ENCODE measurements at regions not wholly inside any gene's neighbourhood (a gene's known extent, or its start where the extent isn't known, plus 50 kb on each side); places are given as distances from the start of the nearest gene placed in this dataset.

DNA sequence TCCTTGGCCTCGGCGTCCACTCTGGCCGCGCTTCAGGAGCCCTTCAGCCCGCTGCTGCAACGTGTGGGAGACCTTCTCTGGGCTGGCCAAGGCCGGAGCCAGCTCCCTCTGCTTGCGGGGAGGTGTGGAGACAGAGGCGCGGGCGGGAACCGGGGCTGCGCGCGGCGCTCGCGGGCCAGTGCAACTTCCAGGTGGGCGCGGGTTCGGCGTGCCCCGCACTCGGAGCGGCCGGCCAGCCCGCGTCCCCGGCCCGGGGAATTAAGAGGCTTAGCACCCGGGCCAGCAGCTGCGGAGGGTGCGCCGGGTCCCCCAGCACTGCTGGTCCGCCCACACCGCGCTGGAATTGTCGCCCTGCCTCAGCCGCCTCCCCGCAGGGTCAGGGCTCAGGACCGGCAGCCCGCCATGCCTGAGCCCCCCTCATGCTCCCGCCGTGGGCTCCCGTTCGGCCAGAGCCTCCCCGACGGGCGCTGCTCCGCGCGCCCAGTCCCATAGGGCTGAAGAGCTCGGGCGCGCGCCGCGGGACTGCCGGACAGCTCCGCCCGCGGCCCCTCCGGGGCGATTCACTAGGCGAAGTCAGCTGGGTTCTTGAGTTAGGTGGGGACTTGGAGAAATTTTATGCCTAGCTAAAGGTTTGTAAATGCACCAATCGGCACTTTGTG is 673.9 kb downstream of the SLC16A7 start:
- DNase-seq (no peak), ATAC-seq (replicated peaks) (no peak)
- H3K4me3 Mint-ChIP-seq, result no peak overlapping the region
- H3K36me3 Mint-ChIP-seq (ENCODE audit: insufficient read depth), result no peaks in the 10 kb centered on the region
- H3K27me3 Mint-ChIP-seq, result no peaks in the 10 kb centered on the region
- H3K4me1 Mint-ChIP-seq (ENCODE audit: low read depth in 2 of 2), result no peaks in the 10 kb centered on the region
- H3K27ac Mint-ChIP-seq, result no peak overlapping the region
- H3K9me3 Mint-ChIP-seq, result peaks cover 5 to 8% of the 10 kb centered on the region in 2 donors

DNA sequence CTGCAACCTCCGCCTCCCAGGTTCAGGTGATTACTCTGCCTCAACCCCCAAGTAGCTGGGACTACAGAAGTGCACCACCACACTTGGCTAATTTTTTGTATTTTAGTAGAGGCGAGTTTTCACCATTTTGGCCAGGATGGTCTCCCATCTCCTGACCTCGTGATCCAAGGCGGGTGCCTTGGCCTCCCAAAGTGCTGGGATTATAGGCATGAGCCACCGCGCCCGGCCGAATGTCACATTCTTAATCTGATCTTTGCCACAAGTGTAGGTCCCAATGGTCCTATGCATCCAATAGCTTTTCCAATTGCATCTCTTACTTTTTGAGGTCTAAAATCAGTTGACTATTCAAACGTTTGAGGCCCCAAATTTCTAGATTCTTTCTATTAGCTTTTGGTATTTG is 676.0 kb downstream of the SLC16A7 start:
- H3K36me3 Mint-ChIP-seq (ENCODE audit: insufficient read depth), result no peaks in the 10 kb centered on the region
- H3K27me3 Mint-ChIP-seq, result no peaks in the 10 kb centered on the region
- H3K27ac Mint-ChIP-seq, result no peak overlapping the region
- no peaks in the 10 kb centered on the region for H3K4me1 Mint-ChIP-seq (ENCODE audit: low read depth in 2 of 2)
- no peak overlapping the region for H3K4me3 Mint-ChIP-seq
- H3K9me3 Mint-ChIP-seq, result peaks cover 5 to 8% of the 10 kb centered on the region in 2 donors
- ATAC-seq (replicated peaks) (no peak), DNase-seq (no peak)

DNA sequence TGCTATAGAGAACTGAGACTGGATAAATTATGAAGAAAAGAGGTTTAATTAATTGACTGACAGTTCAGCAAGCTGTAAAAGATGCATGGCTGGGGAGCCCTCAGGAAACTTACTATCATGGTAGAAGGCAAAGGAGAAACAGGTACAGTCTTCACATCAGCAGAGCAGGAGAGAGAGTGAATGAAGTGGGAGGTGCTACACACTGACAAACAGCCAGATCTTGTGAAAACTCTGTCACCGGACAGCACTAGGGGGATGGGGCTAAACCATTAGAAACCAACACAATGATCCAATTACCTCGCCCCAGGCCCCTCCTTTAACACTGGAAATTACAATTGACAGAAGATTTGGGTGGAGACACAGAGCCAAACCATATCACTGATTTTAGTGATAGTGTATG is 682.4 kb downstream of the SLC16A7 start:
- no peak overlapping the region for H3K4me3 Mint-ChIP-seq
- H3K27ac Mint-ChIP-seq, result no peak overlapping the region
- DNase-seq (no peak), ATAC-seq (replicated peaks) (no peak)
- no peaks in the 10 kb centered on the region for H3K36me3 Mint-ChIP-seq (ENCODE audit: insufficient read depth)
- no peaks in the 10 kb centered on the region for H3K9me3 Mint-ChIP-seq
- no peaks in the 10 kb centered on the region for H3K4me1 Mint-ChIP-seq (ENCODE audit: low read depth in 2 of 2)
- no peaks in the 10 kb centered on the region for H3K27me3 Mint-ChIP-seq

DNA sequence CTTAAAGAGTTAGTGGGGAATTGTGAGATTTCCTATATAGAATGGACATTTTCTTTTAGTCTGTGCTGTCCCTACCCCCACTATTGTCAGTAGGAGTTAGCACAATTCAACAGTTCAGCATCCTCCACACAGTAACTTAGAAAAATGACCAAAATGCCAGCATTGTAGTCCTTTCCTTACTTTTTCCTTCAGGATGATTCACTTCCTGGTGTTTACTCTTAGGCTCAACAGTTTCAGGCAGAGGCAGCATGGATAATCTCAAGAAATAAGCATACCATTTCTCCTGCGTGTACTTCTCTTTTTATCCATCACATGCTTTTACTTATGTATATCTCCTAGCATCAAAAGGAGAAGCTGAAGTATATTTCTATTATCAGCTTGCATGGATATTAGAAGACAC is 683.4 kb downstream of the SLC16A7 start:
- Mint-ChIP-seq H3K27me3 (no peaks in the 10 kb centered on the region), H3K9me3 (no peaks in the 10 kb centered on the region), H3K4me1 (ENCODE audit: low read depth in 2 of 2) (no peaks in the 10 kb centered on the region), H3K27ac (no peak overlapping the region), H3K36me3 (ENCODE audit: insufficient read depth) (no peaks in the 10 kb centered on the region), H3K4me3 (no peak overlapping the region)
- DNase-seq (no peak), ATAC-seq (replicated peaks) (no peak)

DNA sequence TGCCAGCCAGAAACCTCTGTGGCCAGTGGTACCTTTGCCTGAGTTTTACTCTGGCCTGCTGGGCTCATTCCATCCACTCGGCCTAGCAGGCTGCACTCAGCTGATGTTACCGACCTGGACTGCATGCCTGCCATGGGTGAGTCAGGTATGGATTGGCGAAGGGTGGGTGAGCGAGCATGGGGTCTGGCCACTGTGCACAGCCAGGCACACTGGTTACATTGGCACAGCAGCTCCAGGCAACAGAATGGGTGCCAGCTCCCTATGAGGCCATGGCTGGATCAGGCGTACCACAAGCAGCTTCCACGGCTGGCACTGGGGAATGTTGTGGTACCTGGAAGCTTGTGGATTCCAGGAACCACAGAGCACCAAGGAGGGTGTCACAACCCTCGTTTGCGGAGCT is 685.7 kb downstream of the SLC16A7 start:
- H3K4me1 Mint-ChIP-seq (ENCODE audit: low read depth in 2 of 2), result no peaks in the 10 kb centered on the region
- no peaks in the 10 kb centered on the region for H3K36me3 Mint-ChIP-seq (ENCODE audit: insufficient read depth)
- no peak overlapping the region for H3K27ac Mint-ChIP-seq
- H3K27me3 Mint-ChIP-seq, result no peaks in the 10 kb centered on the region
- ATAC-seq (replicated peaks), result no peak
- no peak overlapping the region for H3K4me3 Mint-ChIP-seq
- no peak for DNase-seq
- H3K9me3 Mint-ChIP-seq, result no peaks in the 10 kb centered on the region

DNA sequence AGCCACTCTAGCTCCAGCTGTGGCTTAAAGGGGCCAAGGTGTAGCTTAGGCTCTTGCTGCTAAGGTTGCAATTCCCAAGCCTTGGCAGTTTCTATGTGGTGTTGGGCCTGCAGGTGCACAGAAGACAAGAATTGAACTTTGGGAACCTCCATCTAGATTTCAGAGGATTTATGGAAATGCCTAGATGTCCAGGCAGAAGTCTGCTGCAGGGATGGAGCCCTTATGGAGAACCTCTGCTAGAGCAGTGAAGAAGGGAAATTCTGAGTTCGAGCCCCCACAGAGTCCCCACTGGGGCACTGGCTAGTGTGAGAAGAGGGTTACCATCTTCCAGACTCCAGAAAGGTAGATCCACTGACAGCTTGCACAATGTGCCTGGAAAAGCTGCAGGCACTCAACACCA is 694.7 kb downstream of the SLC16A7 start:
- ATAC-seq (replicated peaks) (no peak), DNase-seq (no peak)
- H3K27ac Mint-ChIP-seq, result no peak overlapping the region
- H3K9me3 Mint-ChIP-seq, result peaks cover 13 to 30% of the 10 kb centered on the region in 2 donors
- H3K27me3 Mint-ChIP-seq, result no peaks in the 10 kb centered on the region
- no peaks in the 10 kb centered on the region for H3K4me1 Mint-ChIP-seq (ENCODE audit: low read depth in 2 of 2)
- H3K36me3 Mint-ChIP-seq (ENCODE audit: insufficient read depth), result no peaks in the 10 kb centered on the region
- H3K4me3 Mint-ChIP-seq, result no peak overlapping the region

DNA sequence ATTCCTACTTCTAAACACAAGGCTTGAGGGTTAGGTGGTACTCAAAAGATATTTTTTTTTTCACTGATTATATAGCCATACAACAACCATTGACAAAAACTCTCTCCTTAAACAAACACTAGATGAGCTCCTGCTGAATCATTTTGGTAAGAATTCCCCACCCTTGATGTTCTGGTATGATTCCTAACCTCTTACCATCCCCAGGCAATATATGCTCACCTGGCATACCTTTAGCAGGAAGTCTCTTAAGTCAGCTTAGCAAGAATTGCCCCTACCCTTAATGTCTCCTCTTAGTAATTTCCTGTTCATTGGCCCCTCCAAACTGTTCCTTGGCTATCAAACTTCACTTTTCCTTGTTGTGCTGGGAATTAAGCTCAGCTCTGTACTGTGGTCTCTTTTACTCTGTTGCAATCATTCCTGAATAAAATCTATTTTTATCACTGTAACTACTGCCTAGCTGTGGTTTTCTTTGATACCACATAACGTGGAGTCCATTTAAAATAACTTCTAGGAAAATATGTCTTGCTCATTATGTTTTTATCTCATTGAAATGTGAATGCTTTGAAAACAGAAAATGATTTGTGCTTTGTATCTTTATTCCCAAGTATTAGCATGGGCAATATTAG is 712.6 kb downstream of the SLC16A7 start:
- DNase-seq (no peak), ATAC-seq (replicated peaks) (no peak)
- Mint-ChIP-seq H3K27me3 (no peaks in the 10 kb centered on the region), H3K36me3 (ENCODE audit: insufficient read depth) (no peaks in the 10 kb centered on the region), H3K4me1 (ENCODE audit: low read depth in 2 of 2) (no peaks in the 10 kb centered on the region), H3K9me3 (no peaks in the 10 kb centered on the region), H3K4me3 (no peak overlapping the region), H3K27ac (no peak overlapping the region)

DNA sequence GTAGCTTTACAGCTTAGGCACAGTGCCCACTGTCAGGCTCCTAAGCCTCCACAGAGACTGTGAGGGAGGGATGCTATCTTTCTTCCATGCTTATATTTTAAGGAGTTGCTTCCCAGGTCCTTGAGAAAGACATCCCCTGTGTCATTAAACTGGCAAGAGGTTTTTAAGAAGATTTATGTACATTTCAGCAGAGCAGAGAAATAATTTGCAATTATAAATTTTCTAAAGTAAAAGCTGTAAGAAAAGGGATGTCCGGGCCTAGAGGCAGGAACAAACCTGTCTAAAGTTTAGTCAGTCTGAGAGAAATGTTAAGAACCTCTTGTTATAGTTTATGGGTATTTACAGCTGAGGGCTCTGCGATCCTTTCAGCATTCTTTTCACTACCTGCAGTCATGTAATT is 716.1 kb downstream of the SLC16A7 start:
- ATAC-seq (replicated peaks) (no peak), DNase-seq (no peak)
- Mint-ChIP-seq H3K4me3 (no peak overlapping the region), H3K27ac (no peak overlapping the region), H3K4me1 (ENCODE audit: low read depth in 2 of 2) (no peaks in the 10 kb centered on the region), H3K27me3 (no peaks in the 10 kb centered on the region), H3K36me3 (ENCODE audit: insufficient read depth) (no peaks in the 10 kb centered on the region), H3K9me3 (peaks cover 0 to 12% of the 10 kb centered on the region in 2 donors)

DNA sequence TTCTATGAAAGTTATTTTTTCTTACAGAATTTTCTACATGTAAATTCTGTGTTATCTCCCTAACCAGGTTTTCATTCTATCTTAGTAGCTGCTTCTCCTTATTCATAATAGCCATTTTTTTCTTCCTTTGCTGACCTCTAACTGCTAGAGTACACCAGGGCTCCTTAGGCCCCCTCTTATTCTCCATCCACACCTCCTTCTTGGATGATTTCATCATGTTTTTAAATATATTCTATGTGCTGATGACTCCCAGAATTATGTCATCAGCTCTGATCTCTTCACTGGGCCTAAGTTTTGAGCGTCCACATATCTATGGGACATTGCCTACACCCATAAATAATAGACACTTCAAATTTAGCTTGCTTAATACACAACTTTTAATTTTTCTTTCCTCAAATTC is 721.5 kb downstream of the SLC16A7 start:
- Mint-ChIP-seq H3K36me3 (ENCODE audit: insufficient read depth) (no peaks in the 10 kb centered on the region), H3K4me1 (ENCODE audit: low read depth in 2 of 2) (no peaks in the 10 kb centered on the region), H3K9me3 (peaks cover 3 to 12% of the 10 kb centered on the region in 2 donors), H3K4me3 (no peak overlapping the region), H3K27ac (no peak overlapping the region), H3K27me3 (no peaks in the 10 kb centered on the region)
- ATAC-seq (replicated peaks) (no peak), DNase-seq (no peak)

DNA sequence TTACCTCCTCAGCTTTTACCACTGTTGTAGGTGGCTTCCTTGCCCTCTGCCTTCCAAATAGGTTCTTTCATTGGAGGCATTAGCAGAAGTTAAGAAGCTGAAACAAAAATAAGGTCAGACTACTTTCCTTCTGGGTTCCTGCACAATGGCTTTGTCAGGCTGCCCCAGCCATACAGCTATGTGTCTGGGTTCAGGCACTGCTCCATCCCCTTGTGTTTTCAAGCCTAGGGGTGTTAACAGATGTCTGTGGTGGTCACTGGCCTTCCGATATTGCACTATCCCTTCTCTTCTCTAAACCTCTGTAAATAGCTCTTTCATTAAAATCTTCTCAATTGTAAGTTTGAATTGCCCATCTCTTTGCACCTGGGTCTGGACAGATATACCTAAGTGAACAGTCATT is 728.9 kb downstream of the SLC16A7 start:
- Mint-ChIP-seq H3K4me1 (ENCODE audit: low read depth in 2 of 2) (no peaks in the 10 kb centered on the region), H3K9me3 (peaks cover 4 to 15% of the 10 kb centered on the region in 2 donors), H3K27ac (no peak overlapping the region), H3K27me3 (no peaks in the 10 kb centered on the region), H3K4me3 (no peak overlapping the region), H3K36me3 (ENCODE audit: insufficient read depth) (no peaks in the 10 kb centered on the region)
- ATAC-seq (replicated peaks) (no peak), DNase-seq (no peak)

DNA sequence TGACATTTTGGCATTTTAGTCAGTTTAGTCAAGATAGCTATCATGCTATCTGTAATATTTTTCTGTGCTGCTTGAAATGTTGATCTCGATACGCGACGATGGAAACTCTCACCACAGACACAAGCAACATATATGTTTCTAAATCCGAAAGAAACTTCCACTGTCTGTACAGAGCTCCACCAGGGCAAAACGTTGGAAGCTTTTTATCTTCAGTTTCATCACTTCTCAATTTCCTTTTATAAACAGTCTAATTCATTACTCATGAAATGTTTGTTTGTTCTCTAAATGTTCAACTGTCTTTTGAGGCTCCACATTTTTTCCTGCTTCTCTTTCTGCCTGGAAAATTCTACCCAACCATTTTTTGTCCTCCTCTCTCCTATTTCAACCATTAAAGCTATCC is 737.6 kb downstream of the SLC16A7 start:
- ATAC-seq (replicated peaks), result no peak
- H3K4me1 Mint-ChIP-seq (ENCODE audit: low read depth in 2 of 2), result no peaks in the 10 kb centered on the region
- no peaks in the 10 kb centered on the region for H3K27me3 Mint-ChIP-seq
- H3K4me3 Mint-ChIP-seq, result no peak overlapping the region
- DNase-seq, result no peak
- H3K9me3 Mint-ChIP-seq, result peaks cover 4% of the 10 kb centered on the region in 2 donors
- H3K36me3 Mint-ChIP-seq (ENCODE audit: insufficient read depth), result no peaks in the 10 kb centered on the region
- H3K27ac Mint-ChIP-seq, result no peak overlapping the region

DNA sequence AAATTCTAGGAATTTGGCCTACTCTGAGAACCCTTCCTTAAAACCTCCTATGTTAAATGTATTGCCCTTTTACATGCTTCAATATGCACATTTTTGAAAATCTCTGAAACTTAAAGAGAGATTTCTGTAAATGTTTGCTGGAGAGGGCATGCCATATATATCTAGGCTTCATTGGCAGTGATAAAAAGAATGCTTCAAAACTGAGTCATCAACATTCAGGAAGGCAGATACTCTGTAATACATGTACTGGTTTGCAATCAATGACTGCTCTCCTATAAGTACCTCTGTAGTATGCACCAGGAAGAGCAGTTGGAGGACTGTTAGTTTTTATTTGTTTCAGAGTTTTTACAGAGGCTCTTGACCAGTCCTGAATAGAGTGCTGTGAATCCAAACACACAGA is 739.9 kb downstream of the SLC16A7 start:
- H3K27me3 Mint-ChIP-seq, result no peaks in the 10 kb centered on the region
- no peak for DNase-seq
- no peaks in the 10 kb centered on the region for H3K36me3 Mint-ChIP-seq (ENCODE audit: insufficient read depth)
- no peak for ATAC-seq (replicated peaks)
- no peak overlapping the region for H3K27ac Mint-ChIP-seq
- H3K4me3 Mint-ChIP-seq, result no peak overlapping the region
- no peaks in the 10 kb centered on the region for H3K4me1 Mint-ChIP-seq (ENCODE audit: low read depth in 2 of 2)
- H3K9me3 Mint-ChIP-seq, result peaks cover 0 to 4% of the 10 kb centered on the region in 2 donors

DNA sequence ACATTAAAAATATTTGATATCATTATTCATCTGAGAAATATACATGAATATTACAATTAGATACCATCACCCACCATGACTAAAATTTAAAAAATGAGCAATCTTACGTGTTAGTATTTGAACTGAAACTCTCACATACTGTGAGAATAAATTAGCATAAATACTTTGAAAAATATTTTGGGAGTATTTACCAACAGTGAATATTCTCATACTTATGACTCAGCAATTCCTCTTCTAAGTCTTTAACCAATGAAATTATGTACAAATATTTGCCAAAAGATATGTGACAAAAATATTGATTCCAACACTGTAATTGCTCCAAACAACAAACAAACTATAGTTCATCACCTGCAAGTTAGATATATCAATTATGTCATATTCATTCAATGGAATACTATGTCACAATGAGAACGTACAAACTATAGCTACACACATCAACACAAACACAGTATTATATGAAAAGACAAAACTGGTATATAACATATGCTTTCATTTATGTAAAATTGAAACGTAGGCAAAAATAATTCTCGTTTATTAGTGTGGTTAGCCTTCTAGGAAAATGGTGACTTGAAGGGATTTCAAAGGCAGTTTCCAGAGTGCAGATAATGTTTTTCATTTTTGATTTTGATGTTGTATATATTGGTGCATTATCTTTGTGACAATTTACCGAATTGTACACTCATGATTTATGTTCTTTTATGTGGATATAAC is 742.2 kb downstream of the SLC16A7 start:
- no peak for ATAC-seq (replicated peaks)
- H3K4me3 Mint-ChIP-seq, result no peak overlapping the region
- no peak for DNase-seq
- peaks cover 0 to 4% of the 10 kb centered on the region in 2 donors for H3K9me3 Mint-ChIP-seq
- no peak overlapping the region for H3K27ac Mint-ChIP-seq
- H3K4me1 Mint-ChIP-seq (ENCODE audit: low read depth in 2 of 2), result no peaks in the 10 kb centered on the region
- H3K36me3 Mint-ChIP-seq (ENCODE audit: insufficient read depth), result no peaks in the 10 kb centered on the region
- no peaks in the 10 kb centered on the region for H3K27me3 Mint-ChIP-seq

DNA sequence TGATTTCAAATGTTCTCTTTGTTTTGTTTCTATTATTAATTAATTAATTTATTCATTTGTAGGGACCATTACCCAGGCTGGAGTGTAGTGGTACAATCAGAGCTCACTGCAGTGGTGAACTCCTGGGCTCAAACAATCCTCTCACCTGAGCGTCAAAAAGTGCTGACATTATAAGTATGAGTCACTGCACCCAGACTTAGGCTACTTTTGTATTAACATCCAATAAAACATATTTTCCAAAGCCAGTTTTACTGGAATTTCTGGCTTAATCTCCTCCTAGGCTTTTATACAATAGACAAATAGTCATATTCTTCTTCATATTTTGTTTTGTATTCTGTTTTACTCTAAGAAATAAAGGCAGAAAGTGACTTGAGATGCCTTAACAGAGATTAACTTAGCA is 749.6 kb downstream of the SLC16A7 start:
- DNase-seq (no peak), ATAC-seq (replicated peaks) (no peak)
- Mint-ChIP-seq H3K4me3 (no peak overlapping the region), H3K4me1 (ENCODE audit: low read depth in 2 of 2) (no peaks in the 10 kb centered on the region), H3K36me3 (ENCODE audit: insufficient read depth) (no peaks in the 10 kb centered on the region), H3K9me3 (peaks cover 0 to 3% of the 10 kb centered on the region in 2 donors), H3K27me3 (no peaks in the 10 kb centered on the region), H3K27ac (no peak overlapping the region)
